ENCODE measurements at regions not wholly inside any gene's neighbourhood (a gene's known extent, or its start where the extent isn't known, plus 50 kb on each side); places are given as distances from the start of the nearest gene placed in this dataset.

GRCh38 chr2:207236156-207236935 is 70.6 kb upstream of the KLF7 start:
- no peak for DNase-seq (ENCODE audit: low spot score)

DNA sequence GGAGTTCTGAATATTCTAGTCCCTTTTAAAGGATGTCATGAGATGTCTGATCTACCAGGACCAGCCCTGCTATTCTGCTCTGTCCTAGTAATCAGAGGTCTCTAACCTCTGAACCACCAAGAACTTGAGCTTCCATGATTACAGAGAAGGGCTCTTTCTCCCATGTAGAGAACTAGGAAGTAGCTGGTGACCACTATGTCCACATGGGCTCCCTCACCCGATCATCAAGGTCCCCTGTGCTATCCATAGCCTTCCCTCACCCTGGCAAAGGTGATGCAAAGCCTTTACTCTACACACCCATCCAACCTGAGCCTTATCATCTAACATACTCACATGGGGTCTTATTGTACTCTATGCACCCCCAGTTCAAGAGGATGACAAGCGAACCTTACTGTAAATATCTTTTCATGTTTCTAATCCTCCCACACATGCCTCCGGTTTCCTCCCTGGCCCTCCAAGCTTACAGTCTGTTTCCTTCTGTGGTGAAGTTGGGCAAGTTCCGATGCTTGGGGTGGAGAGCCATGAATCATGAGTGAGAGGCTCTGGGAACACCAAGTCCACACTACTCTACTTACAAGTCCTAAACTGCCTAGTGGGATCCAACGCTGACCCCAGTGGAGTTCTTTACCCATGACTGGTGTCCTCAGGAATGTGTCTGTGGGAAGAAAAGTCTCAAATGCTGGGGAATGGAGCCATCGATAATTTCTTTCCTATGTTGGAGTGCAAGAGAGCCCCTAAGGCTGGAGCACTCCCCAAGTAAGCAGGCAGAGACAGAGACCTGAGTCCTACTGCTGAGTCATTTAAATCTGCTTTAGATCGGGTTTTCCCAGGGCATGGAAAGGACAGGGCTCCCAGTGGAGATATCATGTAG is 73.3 kb upstream of the KLF7 start:
- DNase-seq (ENCODE audit: low spot score) = no peak

DNA sequence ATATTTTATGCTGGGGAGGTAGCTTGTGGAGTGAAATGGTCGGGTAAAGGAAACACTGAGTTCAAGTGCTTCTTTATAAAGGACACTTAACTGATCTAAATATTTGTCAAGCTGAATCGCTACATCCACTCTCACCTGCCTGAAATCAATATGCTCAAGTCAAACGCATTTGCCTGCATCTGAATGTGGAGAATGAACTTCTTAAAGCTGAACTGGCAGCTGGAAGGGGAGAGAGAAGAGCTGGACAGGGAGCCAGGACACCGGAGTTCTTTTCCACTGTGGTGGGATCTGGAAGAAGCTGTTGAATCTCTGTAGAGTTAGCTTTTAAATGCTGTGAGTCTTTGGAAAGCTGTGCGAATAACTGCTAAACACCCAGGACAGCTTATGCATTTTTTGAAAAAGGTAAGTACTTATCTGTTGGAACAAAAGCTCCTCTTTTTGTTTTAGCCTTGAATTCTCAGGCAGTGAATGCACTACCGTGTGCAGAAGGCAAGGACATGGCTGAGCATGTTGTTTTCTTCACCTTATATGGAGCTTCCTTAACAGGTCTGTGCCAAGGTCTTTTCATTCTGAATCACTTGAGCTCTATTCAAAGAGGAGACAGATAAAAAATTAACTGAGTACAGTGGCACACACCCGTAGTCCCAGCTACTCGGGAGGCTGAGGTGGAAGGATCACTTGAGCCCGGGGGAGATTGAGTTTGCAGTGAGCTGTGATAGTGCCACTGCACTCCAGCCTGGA is 74.2 kb upstream of the KLF7 start:
- DNase-seq (ENCODE audit: low spot score) = no peak

DNA sequence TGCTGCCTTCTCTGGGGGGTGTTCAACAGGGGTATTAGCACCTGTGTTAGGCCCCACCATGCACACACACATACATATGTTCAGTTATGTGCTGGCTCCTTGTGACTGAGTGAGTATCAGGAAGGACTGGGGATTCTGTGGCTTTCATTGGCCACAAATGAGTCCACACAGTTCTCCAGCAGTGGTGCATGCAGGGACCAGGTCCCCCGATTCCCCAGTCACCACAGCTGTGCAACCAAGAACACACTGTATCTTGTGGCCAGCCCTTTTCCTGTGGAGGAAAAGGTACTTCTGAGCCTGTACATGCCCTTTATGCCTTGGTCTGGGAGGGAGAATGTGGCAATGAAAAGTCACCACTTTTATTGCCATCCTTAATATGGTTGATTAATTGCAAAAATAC is 74.9 kb upstream of the KLF7 start:
- no peak for DNase-seq (ENCODE audit: low spot score)

DNA sequence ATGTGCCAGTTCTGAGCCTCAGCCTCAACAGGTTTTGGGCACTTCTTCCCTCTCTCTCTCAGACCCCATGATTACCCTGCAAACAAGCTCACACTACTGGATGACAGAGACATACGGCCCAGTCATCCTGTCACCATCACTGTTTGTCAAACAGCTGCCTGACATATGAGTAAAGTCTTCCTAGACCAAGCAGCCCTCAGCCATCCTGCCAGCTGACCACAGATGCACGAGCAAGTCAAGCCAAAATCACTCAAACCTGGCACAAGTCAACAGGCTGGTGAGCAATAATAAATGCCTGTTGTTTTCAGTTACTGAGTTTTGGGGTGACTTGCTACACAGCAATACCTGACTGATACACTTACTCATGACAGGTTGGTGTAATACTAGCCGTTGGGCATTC is 75.5 kb upstream of the KLF7 start:
- no peak for DNase-seq (ENCODE audit: low spot score)

GRCh38 chr2:207243601-207244000 is 77.9 kb upstream of the KLF7 start:
- no peak for DNase-seq (ENCODE audit: low spot score)

DNA sequence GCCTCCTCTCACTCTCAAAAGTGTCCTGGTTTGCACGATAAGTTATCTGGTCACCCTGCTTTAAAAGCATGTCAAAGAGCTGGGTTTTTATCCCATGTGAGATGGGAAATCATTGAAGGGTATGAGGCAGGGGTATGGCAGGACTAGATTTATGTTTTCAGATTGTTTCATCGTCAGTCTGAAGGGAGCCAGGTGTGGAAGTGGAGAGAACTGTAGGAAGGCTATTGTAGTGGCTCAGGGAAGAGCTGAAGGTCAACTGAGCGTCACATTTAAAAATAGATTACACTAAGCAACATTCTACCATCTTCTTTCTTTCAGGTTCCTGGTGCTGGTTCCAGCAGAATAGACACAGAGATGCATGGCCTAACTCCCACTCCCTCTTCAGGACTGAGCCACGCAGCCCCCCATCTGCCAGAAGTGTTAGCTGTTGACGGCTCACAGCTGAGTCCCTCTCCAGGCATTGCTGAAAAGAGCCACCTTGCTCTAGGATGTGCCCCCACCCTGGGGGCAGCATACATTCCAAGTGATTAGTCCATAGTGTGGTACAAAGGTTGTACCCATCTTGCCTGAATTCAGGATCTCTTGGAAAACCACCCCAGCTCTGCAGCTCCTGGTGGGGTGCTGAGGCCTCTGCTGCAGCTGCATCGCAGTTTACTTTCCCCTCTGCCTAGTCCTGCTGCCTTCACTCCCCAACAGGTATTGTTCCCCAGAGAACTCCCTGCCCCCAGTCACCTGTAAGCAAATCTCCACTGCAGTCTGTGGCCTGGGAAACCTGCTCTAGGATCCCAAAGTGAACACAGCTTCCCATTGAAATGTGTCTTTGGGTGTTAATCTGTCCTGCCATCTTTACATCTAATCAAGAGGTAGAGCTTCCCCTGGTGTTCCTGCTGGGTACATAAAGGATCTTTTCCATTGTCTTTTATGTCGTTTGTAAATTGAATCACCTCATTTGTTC is 79.5 kb upstream of the KLF7 start:
- no peak for DNase-seq (ENCODE audit: low spot score)

GRCh38 chr2:207248702-207249377 is 83.1 kb upstream of the KLF7 start:
- DNase-seq (ENCODE audit: low spot score) = no peak

- no peak for DNase-seq (ENCODE audit: low spot score)
These were observed 85.3 kb upstream of the KLF7 start for GRCh38 chr2:207251022-207251421.

- no peak for DNase-seq (ENCODE audit: low spot score)
These were observed 85.9 kb upstream of the KLF7 start for GRCh38 chr2:207251573-207252192.

DNA sequence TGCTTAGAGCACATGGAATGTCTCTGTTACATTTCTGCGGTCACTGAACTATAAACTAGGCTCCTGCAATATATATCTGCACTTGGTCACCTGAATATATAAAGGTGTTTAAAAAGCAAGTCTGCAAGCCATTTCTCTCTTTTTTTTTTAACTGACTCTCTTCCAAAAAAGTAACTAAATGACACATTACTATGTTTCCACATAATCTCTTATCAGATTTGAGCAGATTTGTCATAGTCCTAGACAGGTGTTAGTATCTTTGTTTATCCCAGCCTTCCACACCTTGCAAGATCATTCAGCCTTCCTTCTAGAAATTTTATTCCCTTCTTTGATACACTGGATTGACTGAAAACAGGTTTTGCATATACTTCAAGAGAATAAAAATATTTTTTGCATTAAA is 86.7 kb upstream of the KLF7 start:
- no peak for DNase-seq (ENCODE audit: low spot score)

- no peak for DNase-seq (ENCODE audit: low spot score)
These were observed 87.4 kb upstream of the KLF7 start for GRCh38 chr2:207252979-207253645.

GRCh38 chr2:207253666-207254345 is 88.1 kb upstream of the KLF7 start:
- no peak for DNase-seq (ENCODE audit: low spot score)

- no peak for DNase-seq (ENCODE audit: low spot score)
These were observed 89.1 kb upstream of the KLF7 start for GRCh38 chr2:207254591-207255464.

DNA sequence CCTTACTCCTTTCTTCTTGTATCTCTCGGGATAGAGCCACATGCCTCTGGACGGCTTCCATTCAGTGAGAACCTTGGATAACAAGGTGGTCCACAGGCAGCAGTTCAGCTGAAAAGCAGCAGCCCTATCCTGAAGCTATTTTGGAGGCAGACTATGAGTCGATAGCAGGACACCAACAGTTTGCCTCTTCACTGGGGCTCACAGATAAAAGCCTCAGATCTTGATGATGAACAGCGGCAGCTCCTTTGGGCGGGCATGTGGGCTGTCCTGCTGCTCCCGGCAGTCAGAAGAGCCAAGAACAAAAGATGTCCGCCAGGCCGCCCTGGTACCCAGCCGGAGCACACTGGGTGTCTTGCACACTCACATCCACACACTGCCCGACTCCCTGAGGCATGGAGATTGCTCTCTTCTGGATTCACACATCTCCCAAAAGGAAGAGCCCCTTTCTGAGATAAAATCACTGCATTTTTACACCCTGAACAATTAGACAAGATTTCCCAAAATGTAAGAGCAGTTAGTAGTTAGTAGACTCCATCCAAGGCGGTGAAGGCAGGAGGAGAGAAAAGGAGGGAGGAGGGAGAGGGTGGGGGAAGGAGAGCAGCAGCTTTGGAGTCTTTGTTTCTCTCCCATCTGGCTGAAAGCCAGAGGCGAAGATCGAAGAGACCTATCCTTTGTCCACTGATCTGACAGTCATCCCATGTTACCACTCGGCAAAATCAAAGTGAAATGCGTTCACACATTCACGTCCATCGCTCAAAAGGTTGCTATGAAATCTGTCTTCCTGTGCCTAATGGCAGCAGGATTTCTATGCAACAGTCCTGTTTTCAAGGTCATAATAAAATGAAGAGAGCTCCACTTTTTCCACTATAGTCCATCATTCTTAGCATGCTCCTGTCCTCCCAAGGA is 90.1 kb upstream of the KLF7 start:
- no peak for DNase-seq (ENCODE audit: low spot score)

DNA sequence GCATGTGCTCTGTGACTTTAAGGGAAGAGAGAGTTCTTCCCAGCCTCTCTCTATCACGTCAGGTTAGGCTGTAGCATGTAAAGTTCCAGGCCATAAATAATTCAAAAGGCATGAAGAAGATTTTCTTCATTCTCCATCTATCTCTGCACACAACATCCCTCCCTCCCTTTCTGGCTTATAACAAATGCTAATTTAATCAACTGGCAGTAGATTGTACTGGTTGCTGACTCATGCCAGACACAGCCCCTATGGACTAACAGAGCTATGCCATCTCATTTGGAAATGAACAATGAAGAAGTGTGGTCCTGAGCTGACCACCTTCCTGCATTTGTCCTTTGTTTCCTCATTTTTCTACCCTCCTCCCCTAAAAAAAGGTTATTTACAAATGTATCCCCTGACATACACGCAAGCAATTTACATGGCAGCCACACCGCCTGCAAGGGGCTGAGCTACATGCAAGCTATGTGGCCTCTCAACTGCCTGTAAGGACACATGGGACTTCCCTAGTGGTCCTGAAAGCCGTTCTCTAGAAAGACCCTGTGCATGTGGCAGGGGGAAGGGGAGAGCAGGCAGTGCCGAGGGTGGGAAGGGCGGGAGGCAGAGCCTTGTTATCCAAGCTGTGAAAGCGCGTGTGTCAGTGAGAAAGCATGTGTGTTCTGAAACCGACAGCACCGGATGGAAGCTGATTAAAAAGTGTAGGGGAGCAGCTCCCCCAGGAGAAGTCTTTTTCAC is 90.9 kb upstream of the KLF7 start:
- no peak for DNase-seq (ENCODE audit: low spot score)
